ENCODE measurements at regions not wholly inside any gene's neighbourhood (a gene's known extent, or its start where the extent isn't known, plus 50 kb on each side); places are given as distances from the start of the nearest gene placed in this dataset.

DNA sequence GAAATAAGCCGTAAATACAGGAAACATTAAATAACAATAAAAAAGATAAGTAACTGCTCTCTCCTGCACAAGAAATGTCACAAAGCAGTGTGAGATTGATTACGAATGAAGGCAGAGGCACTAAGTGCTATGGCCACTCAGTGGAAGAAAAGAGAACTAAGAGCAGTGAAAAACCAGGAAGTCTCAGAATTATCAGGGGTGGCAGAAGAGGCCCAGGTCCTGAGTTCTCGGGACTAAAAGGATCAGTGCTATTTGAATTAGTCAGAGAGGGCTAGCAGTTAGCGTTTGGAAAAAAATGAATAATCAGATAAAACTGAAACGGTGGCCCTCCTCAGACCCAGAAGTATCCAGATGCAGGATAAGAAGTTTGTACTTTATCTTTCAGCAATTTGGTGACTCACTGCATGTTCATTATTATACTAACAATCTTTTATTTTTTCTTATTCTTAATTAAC lies 367.1 kb downstream of the ZEB2 start:
- DNase-seq = no peak

DNA sequence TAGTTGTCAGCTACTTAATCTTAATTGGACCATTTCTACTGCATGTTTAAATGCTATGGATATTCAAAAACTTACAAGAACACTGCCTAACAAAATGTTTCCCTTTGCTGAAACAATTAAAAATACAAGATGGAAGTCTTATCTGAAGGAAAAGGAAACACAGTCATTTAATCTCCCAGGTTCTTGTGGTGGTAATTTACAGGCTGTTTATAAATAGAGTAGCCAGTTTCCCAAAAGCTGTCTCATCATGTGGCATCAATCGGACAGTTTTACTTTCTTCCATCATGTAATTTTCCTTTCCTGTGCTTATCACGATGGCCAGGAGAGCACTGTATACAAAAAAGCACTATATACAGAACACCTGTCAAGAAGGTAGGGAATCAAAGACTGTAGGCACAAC lies 368.1 kb downstream of the ZEB2 start:
- no peak for DNase-seq

DNA sequence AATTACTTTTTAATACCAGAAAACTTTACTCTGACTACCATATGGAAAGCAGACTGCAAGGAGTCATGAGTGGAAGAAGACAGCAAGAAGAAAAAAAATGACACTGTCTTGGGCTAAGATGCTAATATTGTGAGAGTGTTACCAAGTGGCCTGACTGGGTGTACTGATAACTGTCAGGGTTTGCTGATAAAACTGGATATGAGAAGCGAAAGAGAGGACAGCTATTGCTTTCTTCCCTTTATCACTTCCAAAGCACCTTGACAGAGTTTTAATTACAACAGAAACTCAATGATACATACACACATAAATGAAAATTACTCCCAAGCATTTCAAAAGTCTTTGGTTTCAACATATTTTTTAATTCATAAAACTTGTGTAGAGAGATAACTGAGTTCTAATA lies 368.5 kb downstream of the ZEB2 start:
- no peak for DNase-seq

GRCh38 chr2:144147356-144147755 lies 372.6 kb downstream of the ZEB2 start:
- DNase-seq = no peak

GRCh38 chr2:144146876-144147275 lies 373.0 kb downstream of the ZEB2 start:
- no peak for DNase-seq

GRCh38 chr2:144146076-144146475 lies 373.8 kb downstream of the ZEB2 start:
- no peak for DNase-seq

DNA sequence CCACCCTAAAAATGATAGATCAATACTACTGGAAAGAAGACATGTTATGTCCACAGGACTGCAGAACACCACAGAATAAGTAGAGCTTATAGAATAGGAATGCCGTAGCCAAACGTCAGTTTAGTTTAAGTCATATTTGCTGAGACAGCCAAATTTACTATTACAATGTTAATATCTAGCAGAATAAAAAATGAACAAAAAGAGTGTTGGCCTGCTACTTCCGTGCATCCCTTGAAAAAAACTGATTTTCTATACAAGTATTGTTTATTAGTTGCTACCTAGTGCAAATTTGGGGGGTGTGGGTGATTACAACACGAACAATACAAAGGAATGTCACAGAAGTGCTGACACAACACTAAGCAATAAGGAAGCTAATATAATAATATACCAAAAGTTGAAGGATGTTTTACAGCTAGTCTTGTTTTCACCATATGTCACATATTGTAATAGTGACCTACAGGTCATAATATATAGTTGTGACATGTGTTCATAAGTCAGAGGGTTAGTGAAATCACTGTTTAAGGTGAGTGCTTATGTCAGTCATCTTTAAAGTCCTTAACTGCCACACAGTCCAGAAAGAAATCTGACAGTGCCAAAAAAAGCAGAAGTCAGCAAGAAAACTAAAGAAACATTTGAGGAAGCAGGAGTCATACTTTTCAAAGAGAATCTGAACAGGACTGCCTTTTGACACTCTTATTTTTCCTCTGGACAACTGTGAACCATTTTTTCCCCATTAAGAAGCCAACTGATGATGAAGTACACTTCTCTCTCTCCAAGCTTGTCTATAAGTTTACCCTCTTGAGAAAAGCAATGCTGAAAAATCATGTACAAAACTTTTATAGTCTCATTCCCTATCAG lies 376.4 kb downstream of the ZEB2 start:
- DNase-seq = no peak

DNA sequence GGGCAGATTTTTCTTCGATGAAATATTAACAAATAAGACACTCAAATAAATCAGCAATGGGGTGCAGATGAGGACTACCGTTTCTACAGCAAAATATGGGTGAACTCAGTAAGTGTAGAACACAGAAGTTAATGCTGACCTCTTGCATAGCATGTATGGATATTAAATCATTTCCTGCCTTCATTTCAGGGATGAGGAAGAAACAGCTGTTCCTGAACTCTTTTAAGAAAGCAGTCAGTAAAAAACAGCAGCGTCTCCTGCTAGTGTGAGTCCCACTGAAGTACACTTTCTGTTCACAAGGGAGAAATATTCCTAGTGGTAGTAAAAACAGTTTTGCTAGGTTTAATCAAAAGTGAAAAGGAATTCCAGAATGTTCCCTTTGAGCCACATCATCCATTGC lies 379.0 kb downstream of the ZEB2 start:
- no peak for DNase-seq

- no peak for DNase-seq
Measured at GRCh38 chr2:144137705-144138428, 382.1 kb downstream of the ZEB2 start.

DNA sequence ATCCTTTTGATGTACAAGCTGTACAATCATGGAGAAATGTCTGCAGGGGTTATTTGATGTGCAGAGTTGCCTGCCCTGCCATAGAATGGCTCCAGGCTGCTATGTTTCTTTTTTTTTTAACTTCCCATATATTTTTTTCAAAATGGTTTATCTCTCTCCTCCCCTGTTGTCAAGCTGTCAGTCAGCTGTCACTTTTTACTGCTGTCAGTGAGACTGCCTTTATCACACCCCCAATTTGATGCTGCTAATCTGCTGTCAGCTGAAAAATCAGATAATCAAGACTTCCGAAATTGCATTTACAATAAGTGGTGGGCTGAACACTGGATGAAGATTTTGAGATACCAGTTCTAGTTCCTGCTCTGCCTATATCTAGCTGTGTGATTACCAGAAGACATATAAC lies 382.6 kb downstream of the ZEB2 start:
- DNase-seq = no peak

DNA sequence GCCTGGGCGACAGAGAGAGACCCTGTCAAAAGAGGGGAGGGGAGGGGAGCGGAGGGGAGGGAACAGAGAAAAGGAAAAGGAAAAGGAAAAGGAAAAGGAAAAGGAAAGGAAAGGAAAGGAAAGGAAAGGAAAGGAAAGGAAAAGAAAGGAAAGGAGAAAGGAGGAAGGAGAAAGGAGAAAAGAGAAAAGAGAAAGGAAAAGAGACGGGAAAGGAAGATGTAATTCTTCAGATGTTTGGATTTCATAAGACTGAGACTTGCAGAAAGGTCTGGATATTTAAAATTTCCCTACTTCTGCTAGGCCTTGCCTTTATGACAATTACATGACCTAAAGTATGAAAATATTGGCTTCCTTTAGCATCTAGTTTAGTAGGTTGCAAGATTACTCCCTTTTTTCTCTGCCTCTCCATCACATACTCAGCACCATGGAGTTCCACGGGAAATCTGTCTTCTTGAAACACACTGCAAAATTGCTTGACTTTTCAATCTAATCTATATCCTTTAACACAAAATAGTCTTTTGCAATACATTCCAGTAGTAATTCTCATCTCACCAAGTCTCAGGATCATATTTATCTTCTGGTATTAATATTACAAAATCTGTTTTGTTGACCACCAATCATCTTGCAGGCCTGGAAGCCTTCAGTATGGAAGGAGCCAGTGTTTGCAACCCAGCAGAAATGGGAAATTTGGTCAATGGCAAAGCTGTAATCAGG lies 383.5 kb downstream of the ZEB2 start:
- DNase-seq = no peak

GRCh38 chr2:144133936-144134665 lies 385.8 kb downstream of the ZEB2 start:
- no peak for DNase-seq

- no peak for DNase-seq
Measured at GRCh38 chr2:144132357-144132756, 387.6 kb downstream of the ZEB2 start.

DNA sequence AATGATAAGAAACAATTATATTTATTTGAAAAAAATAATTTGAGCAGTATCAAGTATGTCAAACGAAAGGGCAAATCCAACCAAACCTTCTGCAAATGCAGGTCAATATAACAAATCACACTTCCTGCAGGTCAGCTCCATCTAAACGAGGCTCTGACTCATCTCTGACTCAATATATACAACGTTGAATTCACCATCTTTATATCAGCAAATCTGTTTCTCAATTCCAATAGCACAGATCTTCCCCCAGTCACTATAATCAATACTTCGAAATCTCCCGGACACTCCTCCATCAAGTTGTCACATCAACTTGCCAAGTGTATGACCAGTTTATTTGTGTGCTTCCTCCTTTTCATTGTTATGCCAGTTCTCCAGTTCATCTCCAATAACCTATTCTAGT lies 388.9 kb downstream of the ZEB2 start:
- DNase-seq = no peak

- DNase-seq = no peak
Measured at GRCh38 chr2:144130551-144130950, 389.4 kb downstream of the ZEB2 start.

DNA sequence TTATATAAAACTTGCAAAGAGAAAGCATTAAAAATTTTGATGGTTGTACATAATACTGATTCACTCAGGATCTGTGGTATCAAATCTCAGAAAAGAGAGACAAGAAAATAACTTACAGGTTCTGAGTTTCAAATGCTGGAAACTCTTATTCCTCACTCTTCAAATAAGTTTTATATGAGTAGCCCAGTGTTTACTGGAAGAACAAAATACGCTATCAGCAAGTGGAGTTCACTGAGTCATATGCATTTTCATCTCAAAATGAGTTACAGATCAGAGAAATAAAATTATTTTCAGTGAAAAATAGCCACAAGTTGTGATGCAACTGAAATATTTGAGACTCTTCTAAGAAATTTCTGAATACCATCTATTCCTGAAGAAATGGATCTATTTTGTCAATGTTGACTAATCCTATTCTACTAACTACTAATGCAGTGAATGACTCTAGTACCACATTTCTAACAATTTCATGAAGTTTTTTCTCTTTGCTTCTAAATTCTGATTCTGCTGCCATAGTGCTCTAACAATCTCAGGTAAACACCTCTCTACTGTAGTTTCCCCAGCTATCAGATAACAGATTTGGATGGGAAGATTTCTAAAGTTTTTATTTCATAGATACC lies 391.7 kb downstream of the ZEB2 start:
- no peak for DNase-seq

GRCh38 chr2:144127693-144128092 lies 392.2 kb downstream of the ZEB2 start:
- DNase-seq = no peak

GRCh38 chr2:144126302-144126701 lies 393.6 kb downstream of the ZEB2 start:
- no peak for DNase-seq

DNA sequence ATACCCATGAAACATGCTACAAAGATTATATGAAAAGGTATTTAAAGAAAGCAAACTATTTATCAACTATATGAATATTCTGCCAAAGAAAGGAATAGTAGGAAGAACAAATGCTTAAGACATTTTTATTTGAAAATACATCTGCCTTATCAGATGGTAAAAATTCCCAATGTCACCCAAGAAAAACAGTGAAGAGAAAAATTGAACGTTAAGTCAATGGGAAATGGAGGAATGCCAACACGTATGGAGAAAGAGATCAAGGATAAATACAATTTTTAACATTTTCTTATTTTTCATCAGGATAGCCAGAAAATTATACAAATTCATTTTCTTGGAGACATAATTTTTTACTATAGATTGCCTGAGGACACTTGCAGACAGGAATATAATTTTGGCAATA lies 394.2 kb downstream of the ZEB2 start:
- no peak for DNase-seq

DNA sequence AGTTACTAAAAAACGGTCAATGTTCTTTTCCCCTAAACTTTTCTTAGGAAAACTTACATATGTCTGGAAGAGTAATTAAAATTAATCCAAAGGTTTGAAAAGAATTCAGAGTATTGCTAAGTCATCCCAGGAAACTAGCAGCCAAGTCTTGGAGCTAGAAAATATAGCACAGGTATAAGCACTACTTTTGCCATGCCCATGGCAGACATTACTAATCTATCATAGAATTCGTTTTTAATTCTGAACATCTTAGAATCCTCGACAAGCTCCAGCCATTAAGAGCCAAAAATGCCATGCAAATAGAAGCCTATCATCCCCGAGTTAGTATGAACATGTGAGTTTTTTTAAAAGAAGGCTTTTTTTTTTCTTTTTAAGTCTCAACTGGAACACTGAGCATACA lies 395.0 kb downstream of the ZEB2 start:
- no peak for DNase-seq

- DNase-seq = no peak
Measured at GRCh38 chr2:144120487-144120886, 399.4 kb downstream of the ZEB2 start.

DNA sequence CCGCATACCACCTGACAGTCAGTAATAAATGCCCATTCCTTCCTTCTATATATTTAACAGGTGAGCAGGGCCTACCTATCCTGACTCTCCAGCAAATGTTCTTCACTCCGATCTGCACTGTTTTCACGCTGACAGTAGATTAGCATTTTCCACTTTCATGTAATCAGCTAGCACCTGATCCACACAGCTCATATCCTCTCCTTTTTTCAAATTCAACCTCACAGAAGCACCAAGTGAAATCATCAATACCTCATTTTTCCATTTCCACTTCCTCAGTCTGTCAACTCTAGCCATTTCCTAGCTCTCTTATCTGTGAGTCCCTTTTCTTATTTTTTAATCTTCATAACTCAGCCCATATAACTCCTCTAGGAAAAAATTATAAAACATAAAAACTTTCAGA lies 402.8 kb downstream of the ZEB2 start:
- DNase-seq = no peak

Data from NCI-H774 (cell line).